ENCODE measurements at regions not wholly inside any gene's neighbourhood (a gene's known extent, or its start where the extent isn't known, plus 50 kb on each side); places are given as distances from the start of the nearest gene placed in this dataset.
"Not testable (repeated sequence)": the region's sequence is repeated elsewhere in the genome, so short reads cannot be mapped to it uniquely, and the experiment has no call there.

GRCh38 chr5:17121776-17122175 lies 95.7 kb upstream of the BASP1 start:
- no peak for DNase-seq (ENCODE audit: low spot score in 2 of 2, unreplicated experiment in 2 of 2)
- peaks cover 5% of the 10 kb centered on the region for H3K9me3 Mint-ChIP-seq
- H3K4me1 Mint-ChIP-seq: peaks cover 13% of the 10 kb centered on the region
- H3K4me3 Mint-ChIP-seq: no peak overlapping the region
- H3K27ac Mint-ChIP-seq: no peak overlapping the region
- no peaks in the 10 kb centered on the region for H3K36me3 Mint-ChIP-seq
- no peak for TF ChIP-seq CTCF (IDR thresholded peaks at IDR 0.05; ENCODE audit: unreplicated experiment)
- H3K27me3 Mint-ChIP-seq (ENCODE audit: low read depth): no peaks in the 10 kb centered on the region

GRCh38 chr5:17123010-17123409 lies 94.4 kb upstream of the BASP1 start:
- TF ChIP-seq CTCF (IDR thresholded peaks at IDR 0.05; ENCODE audit: unreplicated experiment): no peak
- H3K36me3 Mint-ChIP-seq: no peaks in the 10 kb centered on the region
- DNase-seq (ENCODE audit: low spot score in 2 of 2, unreplicated experiment in 2 of 2): no peak
- H3K27ac Mint-ChIP-seq: no peak overlapping the region
- no peak overlapping the region for H3K4me3 Mint-ChIP-seq
- peaks cover 5% of the 10 kb centered on the region for H3K9me3 Mint-ChIP-seq
- peaks cover 13% of the 10 kb centered on the region for H3K4me1 Mint-ChIP-seq
- no peaks in the 10 kb centered on the region for H3K27me3 Mint-ChIP-seq (ENCODE audit: low read depth)

GRCh38 chr5:17123773-17124172 lies 93.7 kb upstream of the BASP1 start:
- not testable (repeated sequence) for H3K27ac Mint-ChIP-seq; H3K4me3 Mint-ChIP-seq; H3K9me3 Mint-ChIP-seq; DNase-seq (ENCODE audit: low spot score in 2 of 2, unreplicated experiment in 2 of 2); H3K27me3 Mint-ChIP-seq (ENCODE audit: low read depth); H3K4me1 Mint-ChIP-seq; H3K36me3 Mint-ChIP-seq

GRCh38 chr5:17127743-17128231 lies 89.6 kb upstream of the BASP1 start:
- TF ChIP-seq CTCF (IDR thresholded peaks at IDR 0.05; ENCODE audit: unreplicated experiment): no peak
- H3K27ac Mint-ChIP-seq: no peak overlapping the region
- no peaks in the 10 kb centered on the region for H3K27me3 Mint-ChIP-seq (ENCODE audit: low read depth)
- H3K36me3 Mint-ChIP-seq: no peaks in the 10 kb centered on the region
- no peak overlapping the region for H3K4me3 Mint-ChIP-seq
- DNase-seq (ENCODE audit: low spot score in 2 of 2, unreplicated experiment in 2 of 2): no peak
- H3K4me1 Mint-ChIP-seq: peaks cover 14% of the 10 kb centered on the region
- H3K9me3 Mint-ChIP-seq: peaks cover 5% of the 10 kb centered on the region

- Mint-ChIP-seq H3K27me3 (ENCODE audit: low read depth) (no peaks in the 10 kb centered on the region), H3K4me1 (peaks cover 11% of the 10 kb centered on the region), H3K9me3 (peaks cover 2% of the 10 kb centered on the region), H3K36me3 (no peaks in the 10 kb centered on the region), H3K27ac (no peak overlapping the region), H3K4me3 (no peak overlapping the region)
- no peak for DNase-seq (ENCODE audit: low spot score in 2 of 2, unreplicated experiment in 2 of 2)
- TF ChIP-seq CTCF (IDR thresholded peaks at IDR 0.05; ENCODE audit: unreplicated experiment): no peak
Measured at GRCh38 chr5:17129093-17129849, 88.2 kb upstream of the BASP1 start.

GRCh38 chr5:17130302-17130701 lies 87.1 kb upstream of the BASP1 start:
- not testable (repeated sequence) for H3K4me1 Mint-ChIP-seq; H3K36me3 Mint-ChIP-seq; H3K27me3 Mint-ChIP-seq (ENCODE audit: low read depth); H3K9me3 Mint-ChIP-seq; DNase-seq (ENCODE audit: low spot score in 2 of 2, unreplicated experiment in 2 of 2); H3K27ac Mint-ChIP-seq; H3K4me3 Mint-ChIP-seq

All from mesothelial cell of epicardium (in vitro differentiated cells).